Suppressor macrophage (primary cell): ENCODE measurements at regions not wholly inside any gene's neighbourhood (a gene's known extent, or its start where the extent isn't known, plus 50 kb on each side); places are given as distances from the start of the nearest gene placed in this dataset.

Experiments
- DNase-seq, 4 experiments: peaks; one replicate each; pipeline ENCODE4 v3.0.0-alpha.2; 2020 to 2022

DNA sequence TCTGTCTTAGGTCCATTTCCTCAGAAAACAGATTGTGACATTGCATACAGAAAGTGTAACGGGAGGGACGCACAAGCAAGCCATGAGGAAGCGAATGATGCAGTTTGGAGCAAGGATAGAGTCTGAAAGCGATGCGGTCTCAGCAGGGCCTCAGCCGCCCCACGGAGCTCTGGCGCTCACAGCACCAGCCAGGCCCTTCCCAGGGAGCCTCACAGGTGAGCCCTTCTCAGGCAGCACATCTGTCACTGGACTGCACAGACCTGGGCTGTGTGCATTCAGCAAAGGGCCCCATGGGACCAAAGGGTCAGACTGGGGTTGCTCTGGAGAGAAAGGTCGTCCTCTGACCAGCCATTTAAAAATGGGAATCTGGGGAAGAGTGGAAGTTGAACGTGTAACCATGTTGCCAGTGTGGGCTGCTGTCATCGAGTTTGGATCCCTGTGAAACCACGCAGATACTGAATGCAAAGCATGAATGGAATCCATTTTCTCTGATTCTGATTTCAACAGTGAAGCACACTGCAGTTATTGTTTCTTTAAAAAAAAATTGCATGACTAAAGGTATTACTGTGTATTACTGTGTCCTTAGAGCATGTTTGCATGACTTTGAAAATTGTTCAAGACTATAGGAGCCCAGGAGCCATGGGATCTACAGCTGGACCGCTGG lies 350.0 kb upstream of the AKR1E2 start:
- no peak for DNase-seq

DNA sequence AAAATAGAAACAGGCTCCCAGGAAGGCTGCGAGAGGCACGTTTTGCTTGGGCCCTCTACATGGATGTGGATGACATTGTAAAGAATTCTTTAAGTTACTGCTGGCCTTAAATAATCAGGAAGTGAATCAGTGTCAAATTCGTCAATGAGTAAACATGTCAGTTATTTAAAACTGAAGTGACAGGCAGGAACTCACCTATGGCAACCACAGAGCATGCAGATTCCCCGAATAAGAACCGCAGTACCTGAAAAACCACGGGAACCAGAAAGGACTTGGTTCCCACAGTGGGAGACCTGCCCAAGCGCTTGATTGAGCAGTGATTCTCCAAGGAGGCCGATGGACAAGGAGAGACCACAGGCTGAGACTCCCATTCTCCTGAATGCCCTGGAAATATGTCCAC lies 351.2 kb upstream of the AKR1E2 start:
- no peak for DNase-seq

DNA sequence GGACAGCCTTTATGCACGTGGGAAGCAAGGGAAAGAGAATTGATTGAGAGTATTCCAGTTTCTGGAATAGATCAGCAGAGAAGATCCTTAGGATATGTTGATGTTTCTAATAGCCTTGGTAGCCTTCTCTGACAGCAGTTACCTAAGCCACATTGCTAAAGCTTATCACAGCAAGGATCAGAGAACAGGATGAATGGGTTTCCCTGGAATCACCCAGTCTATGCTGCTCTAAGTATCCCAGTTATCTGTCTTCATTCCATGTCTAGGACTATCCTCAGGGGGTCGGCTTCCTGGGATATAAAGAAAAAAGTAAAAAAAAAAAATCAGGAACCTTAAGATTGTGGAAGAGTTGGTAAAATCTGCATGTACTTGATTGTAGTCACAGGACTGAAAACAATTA lies 352.0 kb upstream of the AKR1E2 start:
- no peak for DNase-seq

DNA sequence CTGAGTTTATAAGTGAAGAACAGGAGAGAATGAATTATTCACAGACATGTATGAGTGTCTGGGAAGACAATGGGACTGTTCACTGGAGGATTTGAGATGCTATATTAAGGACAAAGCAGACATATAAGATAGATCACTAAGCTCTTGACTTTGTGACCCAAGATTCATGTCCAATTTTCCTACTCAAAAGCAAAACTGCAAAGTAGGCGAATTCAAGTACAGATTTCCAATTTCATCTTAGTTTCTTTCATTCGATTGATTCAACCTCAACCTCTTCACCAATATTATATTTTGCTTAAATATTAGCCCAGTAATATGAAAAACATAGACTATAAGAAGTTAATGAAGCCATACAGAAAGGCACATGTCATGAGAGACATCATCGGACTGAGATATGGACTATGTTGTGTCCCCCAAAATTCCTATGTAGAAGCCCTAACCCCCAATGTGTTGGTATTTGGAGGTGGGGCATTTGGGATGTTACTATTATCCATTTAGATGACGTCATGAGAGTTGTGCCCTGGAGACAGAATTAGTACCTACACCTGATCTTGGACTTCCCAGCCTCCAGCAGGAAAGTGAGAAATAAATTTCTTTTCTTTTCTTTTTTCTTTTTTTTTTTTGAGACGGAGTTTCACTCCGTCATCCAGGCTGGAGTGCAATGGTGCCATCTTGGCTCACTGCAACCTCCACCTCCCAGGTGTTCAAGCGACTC lies 353.7 kb upstream of the AKR1E2 start:
- no peak for DNase-seq

DNA sequence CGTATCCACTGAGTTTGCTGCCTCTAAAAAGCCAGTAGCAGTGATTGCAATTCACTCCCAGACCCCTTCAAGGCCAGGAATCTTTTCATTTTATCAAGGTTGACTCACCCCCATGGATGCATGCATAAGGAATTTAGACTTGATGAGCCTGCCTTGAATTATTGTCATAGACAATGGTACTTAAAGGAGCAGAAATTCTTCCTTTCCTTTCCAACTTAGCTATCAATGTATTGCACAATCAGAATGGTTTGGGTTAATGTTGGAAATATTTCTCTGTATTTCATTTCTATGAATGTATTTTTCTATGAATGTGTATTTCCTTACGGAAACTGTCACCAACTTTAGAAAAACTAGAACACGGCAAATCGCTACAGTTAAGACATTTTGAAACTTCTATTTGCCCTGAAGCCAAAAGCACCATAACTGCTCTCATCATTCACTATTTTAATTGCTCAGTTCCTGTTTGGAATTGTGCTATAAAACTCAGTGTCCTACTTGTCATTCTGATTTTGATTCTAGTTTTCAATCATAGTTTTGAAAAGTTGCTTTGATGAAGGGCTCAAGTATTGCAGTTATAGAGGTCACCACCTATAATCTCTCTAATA lies 355.7 kb upstream of the AKR1E2 start:
- DNase-seq, result no peak

DNA sequence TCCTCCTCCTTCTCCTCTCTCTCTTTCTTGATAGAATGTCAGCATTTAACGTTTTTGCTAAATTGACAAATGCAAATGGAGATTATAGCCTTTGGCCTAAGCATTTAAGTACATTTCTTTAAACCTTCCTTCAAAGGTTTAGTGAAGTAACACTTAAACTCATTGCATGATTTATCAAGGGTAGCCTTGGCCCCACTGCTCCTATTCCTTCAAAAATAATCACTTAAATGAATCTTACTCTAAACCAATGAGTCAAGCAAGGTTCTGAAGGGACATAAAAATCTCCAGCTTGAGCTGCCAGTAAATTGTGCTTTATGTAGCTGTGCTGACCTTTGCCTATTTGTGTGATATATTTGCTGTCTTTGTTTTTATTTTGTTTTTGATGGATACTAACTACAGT lies 358.5 kb upstream of the AKR1E2 start:
- DNase-seq, result no peak

DNA sequence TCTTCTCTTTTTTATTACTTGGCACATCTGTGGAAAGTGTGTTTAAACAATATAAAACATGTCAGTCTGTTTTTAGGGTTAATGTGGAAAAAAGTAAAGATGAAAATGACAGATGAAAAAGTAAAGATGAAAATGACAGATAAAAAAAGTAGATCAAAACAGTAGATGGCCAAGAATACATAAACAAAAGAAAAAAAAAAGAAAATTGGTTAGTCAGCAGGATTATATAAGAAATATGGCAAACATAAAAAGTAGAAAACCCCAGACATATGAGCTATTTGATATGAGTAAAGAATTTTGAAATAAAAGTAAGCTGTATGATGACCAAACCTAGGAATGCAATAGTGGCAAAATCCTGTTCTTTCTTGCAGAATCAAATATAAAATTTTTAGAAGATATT lies 365.7 kb upstream of the AKR1E2 start:
- DNase-seq, result no peak

DNA sequence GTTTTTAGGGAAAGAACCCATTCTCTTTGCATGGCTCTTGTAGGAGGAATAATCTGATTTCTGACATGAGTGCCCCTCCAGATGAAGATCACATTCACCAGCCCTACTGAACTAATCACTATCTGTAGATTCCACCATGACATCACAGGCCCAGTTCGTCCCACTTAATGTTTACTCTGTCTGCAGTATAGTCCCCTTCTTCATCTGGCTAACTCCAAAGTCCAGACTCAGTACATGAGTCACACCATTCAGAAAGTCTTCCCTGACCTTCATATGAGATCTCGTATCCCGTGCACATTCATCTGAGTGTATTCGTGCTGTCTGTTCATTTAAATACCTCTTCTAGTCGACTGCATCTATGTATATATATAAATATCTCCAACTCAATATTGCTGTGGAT lies 366.5 kb upstream of the AKR1E2 start:
- no peak for DNase-seq

DNA sequence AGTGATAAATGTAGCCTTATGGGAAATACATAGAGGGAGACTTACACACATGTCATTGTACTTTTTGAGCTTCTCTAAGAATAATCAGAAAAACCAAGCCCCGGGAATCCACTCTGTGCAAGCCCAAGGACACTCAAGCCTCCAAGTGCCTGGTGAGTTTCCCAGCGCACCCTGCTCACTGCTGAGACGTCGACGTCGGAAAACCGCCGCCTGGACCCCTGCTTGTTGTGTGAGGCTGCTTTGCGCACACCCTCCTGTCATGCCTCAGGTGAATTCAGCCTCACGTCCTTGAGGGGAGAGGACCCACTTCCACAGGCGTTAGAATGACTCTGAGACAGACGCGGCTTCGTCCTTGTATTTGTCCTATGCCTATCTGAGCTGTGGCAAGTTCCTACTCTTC lies 368.4 kb upstream of the AKR1E2 start:
- DNase-seq, result no peak

DNA sequence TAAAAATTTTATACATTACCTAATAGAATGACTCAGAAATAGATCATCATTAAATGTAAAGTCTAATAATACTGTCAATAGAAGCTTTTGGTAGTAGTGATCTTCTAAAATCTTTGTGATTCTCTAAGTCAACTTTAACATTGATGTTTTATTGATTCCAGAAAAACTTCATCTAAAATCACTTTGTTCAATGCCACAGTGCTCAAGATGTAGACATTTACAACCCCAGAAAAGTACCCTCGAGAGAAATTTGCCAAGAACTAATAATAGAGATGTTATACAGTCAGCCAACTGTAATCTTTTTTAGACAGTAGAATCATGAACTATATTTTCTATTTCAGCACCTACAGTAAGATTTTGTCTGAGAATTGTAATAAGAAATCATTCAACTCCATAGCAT lies 369.2 kb upstream of the AKR1E2 start:
- DNase-seq, result no peak

DNA sequence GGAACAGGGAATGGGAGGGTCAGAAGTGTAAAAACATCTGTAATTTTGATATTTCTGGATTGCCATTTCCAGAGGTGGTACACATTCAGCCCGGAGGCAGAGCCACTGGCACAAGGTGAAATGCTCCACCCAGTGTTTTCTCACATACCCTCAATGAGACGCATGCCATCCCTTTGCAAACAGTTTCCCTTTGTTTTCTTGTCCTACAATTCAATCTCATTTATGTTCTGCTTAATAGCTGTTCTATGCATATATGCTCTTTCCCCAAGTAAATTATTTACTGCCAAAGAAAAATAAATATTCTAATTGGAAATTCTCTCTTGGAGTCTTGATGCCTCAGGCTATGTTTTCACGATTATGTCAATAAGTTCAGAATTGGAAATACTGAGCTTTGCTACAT lies 369.7 kb upstream of the AKR1E2 start:
- DNase-seq, result no peak

DNA sequence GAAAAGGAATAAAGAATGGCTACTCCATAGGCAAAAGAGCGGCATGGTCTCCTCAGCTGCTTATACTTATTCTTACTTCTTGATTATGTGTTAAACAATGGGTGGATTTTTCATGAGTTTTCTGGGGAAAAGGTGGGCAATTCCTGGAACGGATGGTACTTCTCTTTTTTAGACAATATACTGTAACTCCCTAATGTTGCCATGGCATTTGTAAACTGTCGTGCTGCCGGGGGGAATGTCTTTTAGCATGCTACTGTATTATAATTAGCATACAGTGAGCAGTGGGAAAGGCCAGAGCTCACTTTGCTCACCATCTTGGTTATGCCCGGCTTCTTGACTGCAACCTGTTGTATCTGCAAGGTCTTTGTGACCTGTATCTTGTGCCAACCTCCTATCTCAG lies 372.1 kb upstream of the AKR1E2 start:
- DNase-seq, result no peak

DNA sequence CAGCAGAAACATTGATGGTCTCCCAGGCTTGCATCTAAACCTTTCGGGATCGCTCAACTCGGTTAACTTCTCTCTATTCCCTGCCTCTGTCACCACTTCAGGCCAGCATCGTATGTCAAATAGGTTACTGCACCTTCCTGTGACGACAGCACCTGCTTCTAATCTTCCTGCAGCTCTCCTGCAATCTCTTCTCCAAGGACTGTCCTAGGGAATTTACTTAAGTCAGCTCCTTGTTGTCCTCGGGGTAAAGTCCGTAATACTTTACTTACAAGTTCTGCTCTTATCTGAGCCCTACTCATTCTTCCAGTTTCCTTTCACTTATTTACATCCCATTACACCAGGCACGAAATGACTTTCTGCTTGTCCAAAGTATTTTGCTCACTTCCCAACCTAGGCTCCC lies 372.7 kb upstream of the AKR1E2 start:
- no peak for DNase-seq

DNA sequence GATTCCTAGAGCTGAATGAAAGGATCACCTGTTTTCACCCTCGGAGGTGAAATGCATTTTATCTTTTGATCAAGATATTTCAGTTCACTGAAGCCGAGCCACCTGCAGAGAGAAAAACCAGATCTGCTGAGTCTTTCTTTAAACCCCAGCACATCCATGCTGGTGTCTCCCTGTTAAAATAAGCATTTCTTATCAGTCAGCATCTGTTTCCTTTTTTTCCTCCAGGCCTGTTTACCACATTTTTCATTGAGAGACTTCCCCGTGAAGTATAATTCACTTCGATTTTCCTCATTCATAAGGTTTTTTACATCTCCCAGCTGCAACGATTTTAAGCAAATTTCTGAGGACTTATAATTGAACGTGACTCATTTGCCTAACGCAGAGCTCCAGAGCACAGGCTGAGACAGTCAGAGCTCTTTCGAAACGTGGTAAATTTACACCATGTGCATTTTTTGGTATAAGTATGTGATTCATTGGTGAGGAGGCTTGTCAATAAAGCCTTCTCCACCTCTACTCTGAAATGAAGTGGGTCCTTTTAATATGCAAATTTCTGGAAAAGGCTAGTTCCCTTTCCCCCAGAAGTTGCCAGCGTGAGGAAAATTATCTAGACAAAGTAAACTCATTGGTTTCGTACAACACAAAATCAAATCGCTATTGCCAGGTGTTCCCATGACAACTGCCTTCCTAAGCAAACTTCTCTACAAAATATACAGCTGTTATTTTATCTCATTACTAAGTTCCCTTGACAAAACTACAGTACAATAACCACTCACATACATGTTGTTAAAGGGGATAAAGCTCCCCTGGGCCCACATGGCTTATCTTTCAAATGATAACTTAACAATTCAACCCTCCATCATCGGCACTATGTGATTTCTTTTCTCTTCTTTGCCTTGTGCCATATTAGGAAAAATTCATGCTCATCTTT lies 374.8 kb upstream of the AKR1E2 start:
- DNase-seq, result peak; percentile 13 to 60 (median 28)

DNA sequence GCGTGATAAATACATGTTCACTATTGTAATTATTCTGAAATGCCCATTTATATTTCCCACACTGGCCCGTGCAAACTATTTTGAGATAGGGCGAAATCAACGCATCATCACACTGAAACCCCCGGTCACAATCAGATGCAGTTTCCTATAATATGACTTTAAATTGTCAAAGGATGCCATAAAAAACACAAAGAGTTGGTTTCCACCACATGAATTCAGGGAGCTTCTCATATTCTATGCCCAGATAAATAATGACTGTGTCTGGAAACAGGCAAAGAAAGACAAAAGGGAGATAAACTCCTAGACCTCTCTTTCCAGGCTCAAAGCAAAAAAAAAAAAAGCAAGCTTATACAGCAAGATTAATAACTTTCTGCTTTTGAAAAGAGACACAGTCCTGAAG lies 375.8 kb upstream of the AKR1E2 start:
- no peak for DNase-seq

DNA sequence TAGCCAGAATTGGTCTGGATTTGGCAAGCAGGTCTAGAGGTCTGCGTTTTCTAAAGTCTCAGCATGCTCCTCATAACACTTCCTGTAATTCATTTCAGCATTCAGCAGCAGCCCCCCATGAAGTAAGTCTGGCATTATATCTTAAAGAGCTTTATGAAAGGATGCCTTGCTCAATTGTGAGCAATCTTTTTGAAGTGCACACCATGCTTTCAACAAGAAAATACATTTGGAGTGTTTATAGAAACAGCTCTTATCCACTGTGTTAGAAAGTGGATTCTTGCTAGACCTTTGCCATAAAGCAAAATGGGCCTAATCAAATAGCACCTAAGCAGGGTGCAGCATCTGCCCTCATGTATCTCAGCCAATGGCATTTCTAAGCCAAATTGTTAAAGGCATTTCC lies 378.0 kb upstream of the AKR1E2 start:
- no peak for DNase-seq

DNA sequence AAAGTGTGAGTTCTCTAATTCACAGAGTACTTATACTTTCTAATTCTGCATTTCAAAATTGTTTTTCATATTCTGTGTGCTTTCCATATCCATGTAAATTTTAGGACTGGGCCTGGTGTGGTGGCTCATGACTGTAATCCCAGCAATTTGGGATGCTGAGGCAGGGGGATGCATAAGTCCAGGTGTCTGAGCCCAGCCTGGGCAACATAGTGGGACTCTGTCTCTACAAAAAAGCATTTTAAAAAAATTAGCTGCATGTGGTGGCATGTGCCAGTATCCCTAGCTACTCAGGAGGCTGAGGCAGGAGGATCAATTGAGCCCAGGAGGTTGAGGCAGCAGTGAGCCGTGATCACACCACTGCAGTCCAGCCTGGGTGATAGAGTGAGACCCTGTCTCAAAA lies 382.6 kb upstream of the AKR1E2 start:
- DNase-seq, result no peak

DNA sequence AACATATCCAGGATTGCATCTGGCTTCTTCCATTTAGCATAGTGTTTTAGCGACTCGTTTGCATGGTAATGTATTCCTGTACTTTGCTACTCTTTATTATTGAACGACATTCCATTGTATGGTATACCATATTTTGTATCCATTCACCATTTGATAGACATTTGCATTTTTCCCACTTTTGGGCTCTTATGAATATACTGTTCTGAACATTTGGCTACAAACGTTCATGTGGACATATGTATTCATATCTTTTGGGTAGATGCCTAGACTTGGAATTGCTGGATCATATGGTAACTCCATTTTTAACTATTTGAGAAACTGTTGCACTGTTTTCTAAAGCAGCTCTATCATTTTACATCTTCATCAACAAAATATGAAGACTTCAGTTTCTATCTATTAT lies 383.7 kb upstream of the AKR1E2 start:
- no peak for DNase-seq

DNA sequence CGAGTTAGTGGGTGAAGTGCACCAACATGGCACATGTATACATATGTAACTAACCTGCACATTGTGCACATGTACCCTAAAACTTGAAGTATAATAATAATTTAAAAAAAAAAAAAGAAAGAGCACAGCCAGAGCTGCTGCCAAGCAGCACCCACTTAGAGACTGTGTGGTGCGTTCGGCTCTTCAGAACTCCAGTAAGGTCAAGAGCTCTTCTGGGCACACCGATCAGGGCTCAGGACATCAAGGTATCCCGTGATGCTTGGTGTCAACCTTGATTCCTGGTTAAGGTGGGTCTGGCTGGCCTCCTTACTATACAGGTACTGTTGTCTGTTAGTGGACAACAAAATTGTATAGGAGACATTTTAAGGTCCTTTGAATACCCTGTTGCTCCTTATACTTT lies 385.7 kb upstream of the AKR1E2 start:
- DNase-seq, result no peak

DNA sequence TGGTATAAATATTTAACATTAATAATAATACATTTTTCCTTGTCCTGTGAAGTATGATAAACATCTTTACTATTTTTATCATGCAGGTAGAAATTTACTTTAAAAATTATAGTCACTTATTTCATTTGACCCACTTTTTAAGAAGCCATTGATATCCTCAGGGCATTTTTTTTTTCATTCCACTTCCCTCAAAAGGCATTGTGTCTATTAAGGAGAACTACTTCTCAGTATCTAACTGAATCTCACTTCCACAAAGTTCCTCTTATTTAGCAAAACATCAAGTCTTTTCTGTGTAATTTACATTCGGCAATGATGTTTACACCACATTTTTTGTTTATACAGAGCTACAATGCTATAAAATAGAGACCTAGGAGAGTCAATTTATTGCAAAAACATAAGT lies 388.2 kb upstream of the AKR1E2 start:
- DNase-seq, result peak in 2 of 4 experiments; percentile 49 to 57

DNA sequence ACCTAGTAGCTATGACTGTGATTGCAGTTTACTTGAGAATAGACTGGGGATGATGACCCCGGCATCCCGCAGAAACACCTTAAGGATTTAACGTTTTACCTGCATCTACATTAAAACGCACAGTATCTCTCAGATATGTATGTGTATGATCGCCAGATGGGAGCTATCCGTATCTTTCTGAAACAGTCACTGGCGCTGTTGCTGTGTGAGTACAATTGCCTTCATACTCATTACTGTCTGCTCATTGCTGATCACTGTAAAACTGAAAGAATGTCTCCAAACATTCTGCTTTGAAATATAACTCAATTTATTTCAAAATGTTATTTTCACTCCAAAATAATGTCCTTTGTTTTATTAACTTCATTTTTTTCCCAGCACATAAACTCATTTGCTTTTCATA lies 388.9 kb upstream of the AKR1E2 start:
- no peak for DNase-seq

DNA sequence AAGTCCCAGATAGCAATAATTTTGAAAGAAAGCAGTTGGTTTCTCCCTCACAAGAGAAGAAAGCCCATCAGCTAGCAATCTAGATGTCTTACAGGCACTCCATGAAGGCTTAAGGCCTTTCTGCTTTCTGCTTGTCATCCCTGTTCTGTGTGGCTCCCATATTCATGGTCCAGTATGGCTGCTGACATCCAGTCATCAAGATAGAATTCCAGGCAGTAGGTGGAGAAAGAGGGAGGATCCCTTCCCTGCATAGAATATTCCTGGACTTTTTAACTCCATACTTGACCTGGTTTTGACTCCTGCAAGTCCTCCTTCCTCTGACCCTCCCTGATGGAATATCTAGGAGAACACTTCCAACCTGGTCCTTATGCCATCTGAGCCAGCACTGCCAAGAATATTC lies 389.9 kb upstream of the AKR1E2 start:
- DNase-seq, result no peak

DNA sequence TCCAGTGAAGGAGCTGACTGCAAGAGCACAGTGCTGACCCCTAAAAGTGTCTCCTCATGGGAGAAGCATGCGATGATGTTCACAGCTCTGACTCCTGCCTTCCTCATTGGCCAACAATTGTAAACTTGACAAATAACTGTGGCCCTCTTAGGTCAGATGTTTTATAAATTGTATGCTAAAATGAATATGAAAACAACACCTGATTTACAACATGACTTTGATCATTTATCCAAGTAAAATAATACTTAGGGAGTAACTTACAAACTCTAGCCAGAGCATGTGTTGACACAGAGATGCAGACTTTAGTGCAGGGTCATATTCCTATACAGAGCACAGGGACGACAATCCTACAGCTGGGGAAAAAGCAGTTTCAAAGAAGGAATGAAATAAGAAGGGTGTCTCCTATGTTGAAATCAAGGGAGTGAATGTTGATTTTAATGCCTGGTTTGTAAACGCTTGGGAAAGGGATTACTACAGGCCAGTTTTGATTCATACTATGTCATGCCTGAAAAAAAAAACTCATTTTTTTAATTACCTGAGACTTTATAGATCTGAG lies 391.4 kb upstream of the AKR1E2 start:
- DNase-seq, result no peak
